Stimulated activated CD4-positive, alpha-beta T cell treated with anti-CD3 and anti-CD28 coated beads, Interleukin-4, amount 100 ng/mL, for 1 hour (primary cell): ENCODE measurements at regions not wholly inside any gene's neighbourhood (a gene's known extent, or its start where the extent isn't known, plus 50 kb on each side); places are given as distances from the start of the nearest gene placed in this dataset.

ENCODE experiments used
- DNase-seq: peaks from one replicate; pipeline ENCODE4 v3.0.0-alpha.2; 2020

DNA sequence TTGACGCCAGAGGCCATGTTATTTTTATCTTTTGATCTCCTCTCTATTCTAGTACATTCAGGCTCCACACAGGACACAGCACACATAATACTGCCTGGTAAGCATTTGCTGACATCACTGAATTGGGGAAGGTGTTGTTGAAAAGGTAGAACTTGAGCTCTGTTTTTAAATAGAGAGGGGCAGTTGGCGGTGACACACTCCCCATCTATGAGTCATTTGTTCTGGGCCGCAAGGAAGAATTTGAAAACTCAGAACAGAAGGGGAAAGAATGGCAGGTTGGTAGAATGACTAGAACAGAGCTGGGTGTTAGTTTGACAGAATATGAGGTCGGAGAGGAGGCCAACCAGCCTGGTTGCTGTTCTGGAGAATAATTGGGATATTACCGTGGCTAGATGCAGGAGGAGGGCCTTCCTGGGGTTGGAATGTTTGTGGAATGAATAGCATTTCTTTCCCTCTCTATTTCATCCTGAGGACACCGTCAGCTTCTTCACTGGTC lies 52.1 kb upstream of the ERRFI1 start:
- no peak for DNase-seq

DNA sequence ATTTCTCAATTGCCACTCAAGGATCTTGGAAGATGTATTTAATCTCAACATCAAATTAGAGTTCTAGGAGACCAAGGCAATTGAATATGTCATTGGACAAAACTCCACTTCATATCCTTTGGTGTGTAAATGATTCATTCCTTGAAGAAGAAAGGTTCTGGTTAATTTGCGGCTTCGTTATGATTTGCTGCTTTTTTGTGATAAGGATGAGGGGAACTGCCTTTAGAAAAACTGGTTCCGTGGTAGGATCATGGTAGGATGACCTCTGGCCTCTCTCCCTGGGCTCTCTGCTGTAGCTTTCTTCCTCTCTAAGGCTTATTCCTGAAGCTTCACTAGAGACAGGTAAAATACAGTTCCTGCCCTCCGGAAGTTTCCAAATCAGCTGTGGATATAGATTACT lies 51.5 kb upstream of the ERRFI1 start:
- DNase-seq: no peak

GRCh38 chr1:8077120-8077573 lies 51.0 kb upstream of the ERRFI1 start:
- DNase-seq: no peak

GRCh38 chr1:8076176-8076575 lies 50.1 kb upstream of the ERRFI1 start:
- DNase-seq: no peak
